Nephron progenitor cell (in vitro differentiated cells): ENCODE measurements at regions not wholly inside any gene's neighbourhood (a gene's known extent, or its start where the extent isn't known, plus 50 kb on each side); places are given as distances from the start of the nearest gene placed in this dataset.
A peak's percentile ranks its signal among the peaks of the same experiment; 100 is the strongest.

Experiments
- DNase-seq: peaks from one replicate; pipeline ENCODE4 v3.0.0; 2021
- H3K27ac Mint-ChIP-seq: 2 replicates; pipeline ENCODE4 v1.8.0; 2021; ENCODE audit warnings: mild to moderate bottlenecking, moderate library complexity, mixed read lengths
- H3K27me3 Mint-ChIP-seq: 2 replicates; pipeline ENCODE4 v1.8.0; 2021; ENCODE audit warnings: mild to moderate bottlenecking, low read depth, mixed read lengths; ENCODE audit not compliant: poor library complexity
- H3K36me3 Mint-ChIP-seq: 2 replicates; pipeline ENCODE4 v1.8.0; 2021; ENCODE audit warnings: low read depth, mixed read lengths
- H3K4me1 Mint-ChIP-seq: 2 replicates; pipeline ENCODE4 v1.8.0; 2021; ENCODE audit warnings: mixed read lengths
- H3K4me3 Mint-ChIP-seq: 2 replicates; pipeline ENCODE4 v1.8.0; 2021; ENCODE audit warnings: mild to moderate bottlenecking, moderate library complexity, mixed read lengths
- H3K9me3 Mint-ChIP-seq: 2 replicates; pipeline ENCODE4 v1.8.0; 2021; ENCODE audit warnings: mild to moderate bottlenecking, moderate library complexity, mixed read lengths
- CTCF ChIP-seq: fragments of 200-600 bp; sonication (generic); IDR thresholded peaks from 2 replicates; pipeline ENCODE4 v1.5.0; 2021; ENCODE audit warnings: antibody characterized with exemption

- Mint-ChIP-seq H3K9me3 (peaks cover 16% of the 10 kb centered on the region), H3K27ac (peak overlapping the region; percentile 83)
Measured at GRCh38 chr9:20125727-20126126, 336.9 kb upstream of the SLC24A2 start.

GRCh38 chr9:20119566-20119965, 330.7 kb upstream of the SLC24A2 start:
- no peaks in the 10 kb centered on the region for H3K4me1 Mint-ChIP-seq

More at GRCh38 chr9:20125727-20126126, 336.9 kb upstream of the SLC24A2 start:
- no peak for DNase-seq
- H3K4me1 Mint-ChIP-seq: peaks cover 31% of the 10 kb centered on the region
- no peak overlapping the region for H3K4me3 Mint-ChIP-seq
- peaks cover 7% of the 10 kb centered on the region for H3K36me3 Mint-ChIP-seq
- H3K27me3 Mint-ChIP-seq: no peaks in the 10 kb centered on the region
- TF ChIP-seq CTCF: no peak

GRCh38 chr9:20117986-20118385, 329.1 kb upstream of the SLC24A2 start:
- peaks cover 35% of the 10 kb centered on the region for H3K36me3 Mint-ChIP-seq
- no peak overlapping the region for H3K27ac Mint-ChIP-seq
- peaks cover under 1% of the 10 kb centered on the region for H3K4me1 Mint-ChIP-seq
- H3K4me3 Mint-ChIP-seq: no peak overlapping the region
- no peak for TF ChIP-seq CTCF
- H3K27me3 Mint-ChIP-seq: no peaks in the 10 kb centered on the region
- peaks cover 36% of the 10 kb centered on the region for H3K9me3 Mint-ChIP-seq
- no peak for DNase-seq

More at GRCh38 chr9:20119566-20119965, 330.7 kb upstream of the SLC24A2 start:
- no peak overlapping the region for H3K4me3 Mint-ChIP-seq
- no peaks in the 10 kb centered on the region for H3K27me3 Mint-ChIP-seq
- TF ChIP-seq CTCF: no peak
- H3K36me3 Mint-ChIP-seq: peaks cover 27% of the 10 kb centered on the region
- no peak overlapping the region for H3K27ac Mint-ChIP-seq
- DNase-seq: no peak
- H3K9me3 Mint-ChIP-seq: peaks cover 29% of the 10 kb centered on the region

- peaks cover 36% of the 10 kb centered on the region for H3K9me3 Mint-ChIP-seq
- peaks cover 5% of the 10 kb centered on the region for H3K4me1 Mint-ChIP-seq
- H3K27me3 Mint-ChIP-seq: no peaks in the 10 kb centered on the region
- H3K36me3 Mint-ChIP-seq: peaks cover 35% of the 10 kb centered on the region
- H3K4me3 Mint-ChIP-seq: no peak overlapping the region
- no peak overlapping the region for H3K27ac Mint-ChIP-seq
- DNase-seq: no peak
- no peak for TF ChIP-seq CTCF
Measured at GRCh38 chr9:20117482-20117881, 328.6 kb upstream of the SLC24A2 start.

GRCh38 chr9:20114974-20115373, 326.1 kb upstream of the SLC24A2 start:
- Mint-ChIP-seq H3K4me3 (no peak overlapping the region), H3K4me1 (peaks cover 17% of the 10 kb centered on the region), H3K27ac (no peak overlapping the region), H3K36me3 (peaks cover 30% of the 10 kb centered on the region), H3K9me3 (peaks cover 30% of the 10 kb centered on the region), H3K27me3 (no peaks in the 10 kb centered on the region)
- DNase-seq: no peak
- TF ChIP-seq CTCF: no peak

- H3K27me3 Mint-ChIP-seq: no peaks in the 10 kb centered on the region
- no peak for TF ChIP-seq CTCF
- no peak for DNase-seq
- H3K27ac Mint-ChIP-seq: no peak overlapping the region
- H3K4me3 Mint-ChIP-seq: no peak overlapping the region
- peaks cover 17% of the 10 kb centered on the region for H3K4me1 Mint-ChIP-seq
- peaks cover 25% of the 10 kb centered on the region for H3K36me3 Mint-ChIP-seq
- peaks cover 29% of the 10 kb centered on the region for H3K9me3 Mint-ChIP-seq
Measured at GRCh38 chr9:20112205-20112783, 323.5 kb upstream of the SLC24A2 start.
